ENCODE measurements at regions not wholly inside any gene's neighbourhood (a gene's known extent, or its start where the extent isn't known, plus 50 kb on each side); places are given as distances from the start of the nearest gene placed in this dataset.

GRCh38 chr15:95912280-95912625 lies 418.2 kb upstream of the NR2F2 start:
- TF ChIP-seq, protein P1, sequence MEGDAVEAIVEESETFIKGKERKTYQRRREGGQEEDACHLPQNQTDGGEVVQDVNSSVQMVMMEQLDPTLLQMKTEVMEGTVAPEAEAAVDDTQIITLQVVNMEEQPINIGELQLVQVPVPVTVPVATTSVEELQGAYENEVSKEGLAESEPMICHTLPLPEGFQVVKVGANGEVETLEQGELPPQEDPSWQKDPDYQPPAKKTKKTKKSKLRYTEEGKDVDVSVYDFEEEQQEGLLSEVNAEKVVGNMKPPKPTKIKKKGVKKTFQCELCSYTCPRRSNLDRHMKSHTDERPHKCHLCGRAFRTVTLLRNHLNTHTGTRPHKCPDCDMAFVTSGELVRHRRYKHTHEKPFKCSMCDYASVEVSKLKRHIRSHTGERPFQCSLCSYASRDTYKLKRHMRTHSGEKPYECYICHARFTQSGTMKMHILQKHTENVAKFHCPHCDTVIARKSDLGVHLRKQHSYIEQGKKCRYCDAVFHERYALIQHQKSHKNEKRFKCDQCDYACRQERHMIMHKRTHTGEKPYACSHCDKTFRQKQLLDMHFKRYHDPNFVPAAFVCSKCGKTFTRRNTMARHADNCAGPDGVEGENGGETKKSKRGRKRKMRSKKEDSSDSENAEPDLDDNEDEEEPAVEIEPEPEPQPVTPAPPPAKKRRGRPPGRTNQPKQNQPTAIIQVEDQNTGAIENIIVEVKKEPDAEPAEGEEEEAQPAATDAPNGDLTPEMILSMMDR (IDR thresholded peaks at IDR 0.05): no peak
- TF ChIP-seq ZFX (IDR thresholded peaks at IDR 0.05; ENCODE audit: borderline replicate concordance): no peak

GRCh38 chr15:95912728-95913127 lies 417.8 kb upstream of the NR2F2 start:
- no peak overlapping the region for H3K27ac ChIP-seq
- TF ChIP-seq, protein P1 (IDR thresholded peaks at IDR 0.05): no peak
- TF ChIP-seq ZFX (IDR thresholded peaks at IDR 0.05; ENCODE audit: borderline replicate concordance): no peak

More at GRCh38 chr15:95912280-95912625, 418.2 kb upstream of the NR2F2 start:
- H3K27ac ChIP-seq: no peak overlapping the region

DNA sequence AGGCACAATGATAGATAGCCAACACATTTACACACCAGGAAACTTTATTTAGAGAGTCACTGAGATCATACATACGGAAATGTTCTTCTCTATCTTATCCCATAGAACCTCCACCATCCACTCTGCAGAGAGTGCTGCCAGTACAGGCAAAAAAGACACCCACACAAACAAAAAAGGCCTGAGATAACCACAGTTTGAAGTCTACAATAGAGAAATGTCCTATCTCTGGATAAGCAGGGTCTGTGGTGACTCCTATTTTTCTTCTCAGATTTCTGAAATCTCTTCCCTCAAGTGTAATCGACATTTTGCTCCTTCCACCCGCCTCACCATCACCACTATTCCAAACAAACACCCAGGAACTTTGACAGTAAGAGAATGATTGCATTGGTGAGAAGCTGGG lies 413.9 kb upstream of the NR2F2 start:
- TF ChIP-seq, protein P1 (IDR thresholded peaks at IDR 0.05): no peak
- H3K27ac ChIP-seq: no peak overlapping the region

DNA sequence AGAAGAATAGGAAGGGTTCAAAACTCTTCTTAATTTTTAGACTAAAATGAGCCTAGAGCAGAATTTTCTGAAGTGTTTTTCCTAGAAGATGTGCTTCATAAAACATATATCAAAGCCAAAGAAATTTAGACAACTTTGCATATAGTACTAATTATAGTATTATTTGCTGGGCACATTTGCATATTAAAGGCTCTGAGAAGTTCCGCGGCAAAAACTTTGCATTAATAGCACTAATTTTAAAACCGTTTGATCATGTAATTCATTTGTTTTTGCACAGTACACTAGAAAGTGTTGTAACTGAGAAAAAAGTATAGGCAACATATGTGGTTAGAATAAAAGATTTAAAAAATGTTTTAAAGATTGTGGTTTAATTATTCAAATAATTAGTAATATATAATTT lies 412.0 kb upstream of the NR2F2 start:
- no peak for TF ChIP-seq ZFX (IDR thresholded peaks at IDR 0.05; ENCODE audit: borderline replicate concordance)
- TF ChIP-seq, protein P1 (IDR thresholded peaks at IDR 0.05): no peak
- no peak overlapping the region for H3K27ac ChIP-seq

- no peak overlapping the region for H3K27ac ChIP-seq
- TF ChIP-seq, protein P1 (IDR thresholded peaks at IDR 0.05): no peak
- TF ChIP-seq ZFX (IDR thresholded peaks at IDR 0.05; ENCODE audit: borderline replicate concordance): no peak
Observed at GRCh38 chr15:95919460-95919859, 411.0 kb upstream of the NR2F2 start.

- TF ChIP-seq, protein P1 (IDR thresholded peaks at IDR 0.05): no peak
- no peak for TF ChIP-seq ZFX (IDR thresholded peaks at IDR 0.05; ENCODE audit: borderline replicate concordance)
- no peak overlapping the region for H3K27ac ChIP-seq
Observed at GRCh38 chr15:95921404-95921803, 409.1 kb upstream of the NR2F2 start.

GRCh38 chr15:95922431-95922830 lies 408.1 kb upstream of the NR2F2 start:
- no peak overlapping the region for H3K27ac ChIP-seq
- TF ChIP-seq ZFX (IDR thresholded peaks at IDR 0.05; ENCODE audit: borderline replicate concordance): no peak
- TF ChIP-seq, protein P1 (IDR thresholded peaks at IDR 0.05): no peak

Data from 22Rv1 (cell line).